ENCODE measurements at regions not wholly inside any gene's neighbourhood (a gene's known extent, or its start where the extent isn't known, plus 50 kb on each side); places are given as distances from the start of the nearest gene placed in this dataset.
"Not testable (repeated sequence)": the region's sequence is repeated elsewhere in the genome, so short reads cannot be mapped to it uniquely, and the experiment has no call there.

GRCh38 chr15:67946701-67947100 is 106.9 kb upstream of the RNU6-1 start:
- peak overlapping the region; percentile 58 for H3K27ac Mint-ChIP-seq
- peaks cover 13% of the 10 kb centered on the region for H3K4me1 Mint-ChIP-seq (ENCODE audit: low read depth)
- no peaks in the 10 kb centered on the region for H3K27me3 Mint-ChIP-seq
- no peaks in the 10 kb centered on the region for H3K9me3 Mint-ChIP-seq (ENCODE audit: low read depth)
- peak overlapping the region; percentile 17 for H3K4me3 Mint-ChIP-seq
- H3K36me3 Mint-ChIP-seq = peaks cover 3% of the 10 kb centered on the region

DNA sequence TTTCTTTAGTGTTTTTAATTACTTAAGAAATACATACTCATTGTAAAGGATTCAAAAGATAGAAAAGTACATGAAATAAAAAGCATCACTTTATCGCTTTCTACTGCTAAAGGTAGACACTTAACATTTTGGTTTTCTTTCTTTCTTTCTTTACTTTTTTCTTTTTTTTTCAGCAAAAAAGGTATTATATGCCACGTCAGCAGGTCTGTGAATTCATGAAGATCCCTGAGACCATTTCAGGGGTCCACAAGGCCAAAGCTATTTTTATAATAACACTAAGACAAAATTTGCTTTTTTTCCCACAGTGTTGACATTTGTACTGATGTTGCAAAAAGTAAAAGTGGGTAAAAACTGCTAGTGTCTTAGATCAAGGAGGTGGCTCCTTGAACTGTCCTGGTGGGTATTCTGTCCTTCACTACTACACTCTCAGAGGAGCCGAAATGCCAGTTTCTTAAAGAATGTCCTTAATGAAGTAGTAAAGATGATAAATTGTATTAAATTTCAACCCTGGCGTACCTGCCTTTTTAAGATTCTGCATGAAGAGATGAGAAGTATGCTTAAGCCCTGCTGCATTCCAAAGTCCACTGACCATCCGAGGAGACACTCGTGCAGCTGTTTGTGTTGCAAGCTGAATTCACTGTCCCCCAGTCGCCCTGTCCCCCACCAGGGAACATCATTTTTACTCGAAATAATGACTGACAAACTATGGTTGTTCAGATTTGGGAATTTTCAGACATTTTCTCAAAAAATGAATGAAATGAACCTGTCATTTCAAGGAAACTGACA is 106.7 kb upstream of the PIAS1 start:
- Mint-ChIP-seq H3K4me3 (no peak overlapping the region), H3K4me1 (ENCODE audit: low read depth) (peaks cover 13% of the 10 kb centered on the region), H3K27me3 (no peaks in the 10 kb centered on the region), H3K9me3 (ENCODE audit: low read depth) (no peaks in the 10 kb centered on the region), H3K27ac (no peak overlapping the region), H3K36me3 (peaks cover 3% of the 10 kb centered on the region)

DNA sequence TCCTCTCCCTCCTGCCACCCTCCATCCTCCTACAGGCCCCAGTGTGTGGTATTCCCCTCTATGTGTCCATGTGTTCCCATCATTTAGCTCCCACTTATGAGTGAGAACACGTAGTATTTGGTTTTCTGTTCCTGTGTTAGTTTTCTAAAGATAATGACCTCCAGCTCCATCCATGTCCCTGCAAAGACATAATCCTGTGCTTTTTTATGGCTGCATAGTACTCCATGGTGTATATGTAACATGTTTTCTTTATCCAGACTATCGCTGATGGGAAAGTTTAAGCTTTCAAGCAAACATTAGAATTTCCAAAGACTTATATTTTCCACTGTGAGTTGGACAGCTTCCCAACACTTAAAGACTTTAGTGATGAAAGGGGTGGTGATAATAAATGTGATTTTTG is 105.9 kb upstream of the PIAS1 start:
- H3K36me3 Mint-ChIP-seq = peaks cover 3% of the 10 kb centered on the region
- H3K27me3 Mint-ChIP-seq = no peaks in the 10 kb centered on the region
- no peak overlapping the region for H3K27ac Mint-ChIP-seq
- H3K4me1 Mint-ChIP-seq (ENCODE audit: low read depth) = peaks cover 13% of the 10 kb centered on the region
- no peak overlapping the region for H3K4me3 Mint-ChIP-seq
- no peaks in the 10 kb centered on the region for H3K9me3 Mint-ChIP-seq (ENCODE audit: low read depth)

GRCh38 chr15:67951187-67951586 is 102.9 kb upstream of the PIAS1 start:
- not testable (repeated sequence) for H3K27me3 Mint-ChIP-seq; H3K4me3 Mint-ChIP-seq; H3K4me1 Mint-ChIP-seq (ENCODE audit: low read depth); H3K27ac Mint-ChIP-seq; H3K9me3 Mint-ChIP-seq (ENCODE audit: low read depth); H3K36me3 Mint-ChIP-seq

DNA sequence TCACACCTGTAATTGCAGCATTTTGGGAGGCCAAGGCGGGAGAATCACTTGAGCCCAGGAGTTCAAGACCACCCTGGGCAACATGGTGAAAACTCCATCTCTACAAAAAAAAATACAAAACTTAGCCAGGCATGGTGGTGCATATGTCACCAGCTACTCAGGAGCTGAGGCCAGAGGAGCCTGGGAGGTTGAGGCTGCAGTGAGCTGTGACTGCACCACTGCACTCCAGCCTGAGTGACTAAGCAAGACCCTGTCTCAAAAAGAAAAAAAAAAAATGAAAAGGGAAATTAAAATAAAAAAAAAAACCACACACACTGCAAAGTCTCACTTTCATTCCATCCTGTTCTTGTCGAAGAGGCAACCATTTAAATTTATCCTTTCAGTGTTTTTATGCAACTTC is 100.8 kb upstream of the PIAS1 start:
- peaks cover under 1% of the 10 kb centered on the region for H3K36me3 Mint-ChIP-seq
- no peak overlapping the region for H3K4me3 Mint-ChIP-seq
- no peaks in the 10 kb centered on the region for H3K4me1 Mint-ChIP-seq (ENCODE audit: low read depth)
- no peak overlapping the region for H3K27ac Mint-ChIP-seq
- no peaks in the 10 kb centered on the region for H3K27me3 Mint-ChIP-seq
- no peaks in the 10 kb centered on the region for H3K9me3 Mint-ChIP-seq (ENCODE audit: low read depth)

DNA sequence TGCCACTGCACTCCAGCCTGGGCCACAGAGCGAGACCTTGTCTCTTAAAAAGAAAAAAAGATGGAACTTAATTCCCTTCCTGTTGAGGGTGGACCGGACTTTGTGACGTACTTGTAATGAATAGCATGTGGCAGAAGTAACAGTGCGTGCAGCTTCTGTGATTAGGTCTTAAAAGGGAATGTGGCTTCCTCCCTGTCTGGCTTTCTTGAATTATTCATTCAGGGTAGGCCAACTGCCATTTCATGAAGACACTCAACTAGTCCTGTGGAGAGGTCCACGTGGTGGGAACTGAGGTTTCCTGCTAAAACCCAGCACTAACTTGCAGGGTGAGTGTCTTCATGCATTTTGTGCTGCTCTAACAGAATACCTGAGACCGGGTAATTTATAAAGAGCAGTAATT is 98.9 kb upstream of the PIAS1 start:
- peaks cover 4% of the 10 kb centered on the region for H3K27me3 Mint-ChIP-seq
- no peaks in the 10 kb centered on the region for H3K36me3 Mint-ChIP-seq
- H3K4me1 Mint-ChIP-seq (ENCODE audit: low read depth) = no peaks in the 10 kb centered on the region
- no peak overlapping the region for H3K4me3 Mint-ChIP-seq
- H3K9me3 Mint-ChIP-seq (ENCODE audit: low read depth) = no peaks in the 10 kb centered on the region
- H3K27ac Mint-ChIP-seq = no peak overlapping the region

DNA sequence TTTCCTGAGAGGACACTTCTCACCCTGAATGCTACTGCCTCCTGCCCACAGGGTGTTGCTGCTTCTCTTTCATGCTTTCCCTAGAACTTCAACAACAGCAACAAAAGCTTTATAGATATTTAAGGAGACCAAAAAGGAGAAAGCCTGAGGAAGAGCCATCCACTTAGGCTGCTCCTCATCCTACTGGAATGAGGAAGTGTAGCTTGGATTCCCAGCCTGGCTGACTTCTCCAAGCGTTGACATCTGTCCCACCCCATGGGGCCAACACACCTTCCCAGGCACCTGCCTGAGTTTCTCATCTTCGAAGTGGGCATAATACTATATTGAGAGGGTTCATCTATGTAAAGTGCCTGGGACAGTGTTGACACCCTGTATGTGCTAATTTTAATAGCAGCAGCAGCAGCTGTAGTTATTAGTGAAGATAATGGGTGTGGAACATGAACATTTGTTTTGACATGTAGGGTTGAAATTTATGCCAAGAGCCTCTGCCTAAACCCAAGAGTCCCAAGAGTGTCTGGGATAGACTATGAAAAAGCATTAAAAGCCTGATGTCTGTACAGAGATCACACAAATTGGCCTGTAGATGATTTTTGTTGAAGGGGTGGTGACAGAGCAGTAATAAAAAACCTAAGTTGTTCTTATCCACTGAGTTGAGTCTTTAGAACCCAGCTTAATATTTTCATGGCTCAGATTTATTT is 96.5 kb upstream of the PIAS1 start:
- H3K27ac Mint-ChIP-seq = no peak overlapping the region
- no peak overlapping the region for H3K4me3 Mint-ChIP-seq
- H3K4me1 Mint-ChIP-seq (ENCODE audit: low read depth) = no peaks in the 10 kb centered on the region
- peaks cover 4% of the 10 kb centered on the region for H3K27me3 Mint-ChIP-seq
- no peaks in the 10 kb centered on the region for H3K36me3 Mint-ChIP-seq
- H3K9me3 Mint-ChIP-seq (ENCODE audit: low read depth) = no peaks in the 10 kb centered on the region

DNA sequence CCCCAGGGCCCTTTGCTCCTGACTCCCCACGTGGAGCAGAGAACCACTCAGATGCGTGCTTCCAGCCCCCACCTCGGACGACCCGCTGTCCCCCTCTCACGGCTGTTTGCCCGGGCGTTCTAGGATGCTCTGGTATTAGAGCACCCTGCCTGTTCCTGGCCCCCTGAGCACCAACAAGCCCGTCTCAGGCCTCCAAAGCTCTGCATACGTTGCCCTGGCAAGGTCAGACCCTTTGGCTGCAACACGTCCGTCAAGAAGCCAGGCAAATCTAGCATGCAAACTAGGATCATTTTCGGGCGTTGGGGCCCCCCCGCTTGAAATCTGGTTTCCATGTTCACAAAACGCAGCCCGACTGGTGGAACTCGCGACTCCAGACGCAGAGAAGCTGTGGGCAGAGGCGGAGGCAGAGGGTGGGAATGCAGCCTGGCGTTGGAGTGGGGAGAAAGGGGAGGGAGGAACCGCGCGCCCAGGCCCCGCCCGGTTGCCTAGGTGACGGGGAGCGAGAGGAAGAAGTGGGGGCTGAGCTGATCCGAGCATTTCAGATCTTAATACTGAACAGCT is 86.2 kb upstream of the PIAS1 start:
- Mint-ChIP-seq H3K9me3 (ENCODE audit: low read depth) (no peaks in the 10 kb centered on the region), H3K4me3 (peak overlapping the region; percentile 33), H3K4me1 (ENCODE audit: low read depth) (peaks cover 7% of the 10 kb centered on the region), H3K27ac (no peak overlapping the region), H3K27me3 (peaks cover 29% of the 10 kb centered on the region), H3K36me3 (no peaks in the 10 kb centered on the region)

DNA sequence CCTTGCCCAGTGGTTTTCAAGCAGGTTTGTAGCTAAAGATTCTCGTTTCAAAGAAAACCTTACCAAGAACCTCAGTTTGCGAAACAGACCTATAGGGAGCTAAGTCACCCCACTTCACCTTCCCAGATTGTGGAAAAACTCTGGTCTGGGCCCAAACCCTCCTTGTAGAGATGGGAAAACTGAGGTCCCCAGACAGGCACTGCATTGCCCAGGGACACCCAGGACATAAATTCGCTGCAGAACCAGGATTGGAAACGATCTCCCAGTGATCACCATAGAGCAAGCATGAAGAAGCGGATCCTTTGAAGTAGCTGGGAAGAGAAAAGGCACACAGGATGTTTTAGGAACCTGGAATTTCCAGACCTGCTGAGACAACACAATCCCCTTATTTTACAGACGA is 85.6 kb upstream of the PIAS1 start:
- no peak overlapping the region for H3K27ac Mint-ChIP-seq
- H3K36me3 Mint-ChIP-seq = no peaks in the 10 kb centered on the region
- no peak overlapping the region for H3K4me3 Mint-ChIP-seq
- peaks cover 29% of the 10 kb centered on the region for H3K27me3 Mint-ChIP-seq
- peaks cover 7% of the 10 kb centered on the region for H3K4me1 Mint-ChIP-seq (ENCODE audit: low read depth)
- no peaks in the 10 kb centered on the region for H3K9me3 Mint-ChIP-seq (ENCODE audit: low read depth)

DNA sequence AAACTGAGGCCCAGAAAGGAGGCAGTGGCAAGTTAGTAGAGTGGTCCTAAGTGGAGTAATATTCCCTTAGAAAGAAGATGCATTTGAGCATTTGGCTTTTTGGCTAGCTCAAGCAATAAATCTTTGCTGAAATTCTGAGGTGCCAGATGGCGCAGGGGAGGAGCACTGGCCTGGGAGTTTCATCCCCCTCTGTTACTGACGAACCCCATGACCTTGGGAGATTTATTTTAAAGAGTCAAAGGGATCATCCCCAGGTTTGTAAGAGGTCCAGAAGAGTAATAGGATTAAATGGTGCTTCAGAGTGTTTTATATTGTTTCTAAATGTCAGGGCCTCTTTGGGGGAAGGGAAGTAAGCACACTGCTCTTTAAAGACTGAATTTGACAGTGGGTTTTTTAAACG is 85.1 kb upstream of the PIAS1 start:
- Mint-ChIP-seq H3K27me3 (peaks cover 29% of the 10 kb centered on the region), H3K9me3 (ENCODE audit: low read depth) (no peaks in the 10 kb centered on the region), H3K27ac (no peak overlapping the region), H3K36me3 (no peaks in the 10 kb centered on the region), H3K4me1 (ENCODE audit: low read depth) (peaks cover 7% of the 10 kb centered on the region), H3K4me3 (no peak overlapping the region)

DNA sequence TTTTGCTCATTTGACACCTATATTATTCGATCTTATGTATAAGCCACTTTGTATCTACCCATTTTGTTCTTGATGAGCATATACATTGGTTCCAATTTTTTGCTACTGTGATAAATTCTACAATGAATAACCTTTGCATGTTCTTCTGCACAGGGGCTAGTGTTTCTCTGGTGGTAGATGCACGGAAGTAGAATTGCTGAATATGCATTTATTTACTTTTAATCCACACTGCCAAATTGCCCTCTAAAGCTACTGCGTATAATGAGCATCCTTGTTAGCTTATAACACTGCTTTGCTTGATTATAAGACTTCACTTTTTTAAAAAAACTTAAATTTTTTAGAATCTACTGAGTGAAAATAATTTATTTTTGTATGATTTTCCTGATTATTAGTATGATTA is 84.2 kb upstream of the PIAS1 start:
- no peak overlapping the region for H3K4me3 Mint-ChIP-seq
- H3K9me3 Mint-ChIP-seq (ENCODE audit: low read depth) = no peaks in the 10 kb centered on the region
- no peaks in the 10 kb centered on the region for H3K36me3 Mint-ChIP-seq
- H3K27me3 Mint-ChIP-seq = peaks cover 29% of the 10 kb centered on the region
- H3K27ac Mint-ChIP-seq = no peak overlapping the region
- peaks cover 7% of the 10 kb centered on the region for H3K4me1 Mint-ChIP-seq (ENCODE audit: low read depth)

GRCh38 chr15:67972377-67972776 is 81.7 kb upstream of the PIAS1 start:
- H3K9me3 Mint-ChIP-seq (ENCODE audit: low read depth) = no peaks in the 10 kb centered on the region
- H3K36me3 Mint-ChIP-seq = no peaks in the 10 kb centered on the region
- H3K27ac Mint-ChIP-seq = no peak overlapping the region
- peaks cover 7% of the 10 kb centered on the region for H3K4me1 Mint-ChIP-seq (ENCODE audit: low read depth)
- no peak overlapping the region for H3K4me3 Mint-ChIP-seq
- H3K27me3 Mint-ChIP-seq = peaks cover 29% of the 10 kb centered on the region

GRCh38 chr15:67973846-67974245 is 80.3 kb upstream of the PIAS1 start:
- Mint-ChIP-seq H3K36me3 (no peaks in the 10 kb centered on the region), H3K4me1 (ENCODE audit: low read depth) (peaks cover under 1% of the 10 kb centered on the region), H3K27ac (no peak overlapping the region), H3K27me3 (peaks cover 21% of the 10 kb centered on the region), H3K9me3 (ENCODE audit: low read depth) (no peaks in the 10 kb centered on the region), H3K4me3 (no peak overlapping the region)

DNA sequence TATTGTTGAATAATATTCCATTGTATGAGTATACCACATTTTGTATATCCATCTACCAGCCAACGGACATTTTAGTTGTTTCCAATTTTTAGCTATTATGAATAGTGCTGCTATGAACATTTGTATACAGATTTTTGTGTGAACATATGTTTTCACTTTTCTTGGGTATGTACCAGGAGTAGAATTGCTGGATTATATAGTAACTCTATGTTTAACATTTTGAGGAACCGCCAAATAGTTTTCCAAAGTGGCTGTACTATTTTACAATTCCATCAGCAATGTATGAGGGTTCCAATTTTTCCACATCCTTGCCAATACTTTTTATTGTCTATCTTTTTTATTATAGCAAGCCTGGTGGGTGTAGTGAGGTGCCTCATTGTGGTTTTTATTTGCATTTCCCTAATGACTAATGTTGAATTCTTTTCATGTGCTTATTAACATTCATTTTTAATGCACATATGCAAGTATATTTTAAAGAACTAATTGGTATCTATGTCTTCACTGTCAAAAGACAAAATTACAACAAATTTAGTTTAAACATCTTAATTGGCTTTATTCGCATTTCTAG is 77.5 kb upstream of the PIAS1 start:
- no peak overlapping the region for H3K27ac Mint-ChIP-seq

GRCh38 chr15:67977414-67978089 is 76.6 kb upstream of the PIAS1 start:
- Mint-ChIP-seq H3K27me3 (peaks cover 2% of the 10 kb centered on the region), H3K4me3 (no peak overlapping the region), H3K9me3 (ENCODE audit: low read depth) (no peaks in the 10 kb centered on the region), H3K36me3 (no peaks in the 10 kb centered on the region), H3K27ac (no peak overlapping the region), H3K4me1 (ENCODE audit: low read depth) (no peaks in the 10 kb centered on the region)

More for the DNA sequence above, 77.5 kb upstream of the PIAS1 start:
- no peaks in the 10 kb centered on the region for H3K9me3 Mint-ChIP-seq (ENCODE audit: low read depth)
- H3K36me3 Mint-ChIP-seq = no peaks in the 10 kb centered on the region
- H3K4me3 Mint-ChIP-seq = no peak overlapping the region
- H3K27me3 Mint-ChIP-seq = peaks cover 7% of the 10 kb centered on the region
- no peaks in the 10 kb centered on the region for H3K4me1 Mint-ChIP-seq (ENCODE audit: low read depth)

Measured in activated naive CD8-positive, alpha-beta T cell (primary cell).